OCI-LY1 (cell line): ENCODE measurements at regions not wholly inside any gene's neighbourhood (a gene's known extent, or its start where the extent isn't known, plus 50 kb on each side); places are given as distances from the start of the nearest gene placed in this dataset.

Source experiments
- H2AFZ ChIP-seq: fragments of 200-600 bp; sonication (generic), shearing (Covaris generic); 2 replicates; pipeline ENCODE4 v1.6.0; 2014; ENCODE audit warnings: antibody characterized with exemption, mild to moderate bottlenecking, low read length
- H3F3A ChIP-seq: fragments of 200-600 bp; sonication (generic), shearing (Covaris generic); 2 replicates; pipeline ENCODE4 v1.6.0; 2014; ENCODE audit warnings: mild to moderate bottlenecking, antibody characterized with exemption, low read length, moderate library complexity; ENCODE audit not compliant: insufficient read depth
- H3K27ac ChIP-seq: fragments of 200-600 bp; sonication (generic); 2 replicates; pipeline ENCODE4 v1.5.1; 2014; ENCODE audit warnings: low read length, mixed run types, mild to moderate bottlenecking, low read depth; ENCODE audit not compliant: poor library complexity, severe bottlenecking
- H3K27me3 ChIP-seq: fragments of 200-600 bp; sonication (generic); 2 replicates; pipeline ENCODE4 v1.6.0; 2014; ENCODE audit warnings: antibody characterized with exemption, mild to moderate bottlenecking, low read length, moderate library complexity; ENCODE audit not compliant: insufficient read depth
- H3K36me3 ChIP-seq: fragments of 200-600 bp; sonication (generic); 2 replicates; pipeline ENCODE4 v1.6.1; 2014; ENCODE audit warnings: mild to moderate bottlenecking, antibody characterized with exemption, low read length, moderate library complexity, mixed read lengths; ENCODE audit not compliant: insufficient read depth
- H3K4me1 ChIP-seq: fragments of 200-600 bp; sonication (generic); 2 replicates; pipeline ENCODE4 v1.5.1; 2014; ENCODE audit warnings: mild to moderate bottlenecking, low read length, moderate library complexity; ENCODE audit not compliant: insufficient read depth, severe bottlenecking
- H3K4me2 ChIP-seq: fragments of 200-600 bp; sonication (generic), shearing (Covaris generic); 2 replicates; pipeline ENCODE4 v1.6.1; 2014; ENCODE audit warnings: low read length
- H3K4me3 ChIP-seq: fragments of 200-600 bp; sonication (generic); 2 replicates; pipeline ENCODE4 v1.5.1; 2014; ENCODE audit warnings: low read length, low read depth, mild to moderate bottlenecking, mixed read lengths; ENCODE audit not compliant: poor library complexity, severe bottlenecking
- H3K79me2 ChIP-seq: fragments of 200-600 bp; shearing (Covaris generic); 2 replicates; pipeline ENCODE4 v1.6.1; 2016; ENCODE audit warnings: mixed run types, low read length, mixed read lengths; ENCODE audit not compliant: insufficient read depth
- H3K9ac ChIP-seq: fragments of 200-600 bp; sonication (generic), shearing (Covaris generic); 2 replicates; pipeline ENCODE4 v1.6.1; 2014; ENCODE audit warnings: mild to moderate bottlenecking, low read length, mixed read lengths
- H3K9me2 ChIP-seq: fragments of 200-600 bp; sonication (generic), shearing (Covaris generic); 2 replicates; pipeline ENCODE4 v1.6.1; 2014; ENCODE audit warnings: low read depth, mild to moderate bottlenecking, low read length, mixed read lengths
- H3K9me3 ChIP-seq: fragments of 200-600 bp; shearing (Covaris generic); 2 replicates; pipeline ENCODE4 v1.6.1; 2014; ENCODE audit warnings: low read length, mixed read lengths
- H4K20me1 ChIP-seq: fragments of 200-600 bp; sonication (generic), shearing (Covaris generic); 2 replicates; pipeline ENCODE4 v1.6.0; 2016; ENCODE audit warnings: mild to moderate bottlenecking, low read length; ENCODE audit not compliant: insufficient read depth
- EZH2 ChIP-seq: fragments of 200-600 bp; sonication (generic), shearing (Covaris generic); IDR thresholded peaks from 2 replicates; pipeline ENCODE4 v1.8.0; 2017; ENCODE audit warnings: borderline replicate concordance, mixed run types, mild to moderate bottlenecking, antibody characterized with exemption, low read length, moderate library complexity, mixed read lengths
- TF ChIP-seq, protein P1 (sequence below): fragments of 200-600 bp; sonication (generic), shearing (Covaris generic); IDR thresholded peaks from 2 replicates; pipeline ENCODE4 v1.5.1; 2017; ENCODE audit warnings: mild to moderate bottlenecking, antibody characterized with exemption, low read length, moderate library complexity, mixed read lengths

DNA sequence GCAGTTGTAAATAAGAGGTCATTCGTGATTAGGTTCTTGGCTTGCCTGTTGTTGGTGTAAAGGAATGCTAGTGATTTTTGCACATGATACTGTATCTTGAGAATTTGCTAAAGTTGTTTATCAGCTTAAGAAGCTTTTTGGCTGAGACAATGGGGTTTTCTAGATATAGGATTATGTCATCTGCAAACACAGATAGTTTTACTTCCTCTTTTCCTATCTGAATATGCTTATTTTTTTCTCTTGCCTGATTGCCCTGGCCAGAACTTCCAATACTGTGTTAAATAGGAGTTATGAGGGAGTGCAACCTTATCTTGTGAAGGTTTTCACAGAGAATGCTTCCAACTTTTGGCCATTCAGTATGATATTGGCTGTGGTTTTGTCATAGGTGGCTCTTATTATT lies 576.1 kb upstream of the RGS18 start:
- Histone ChIP-seq H4K20me1 (no peaks in the 10 kb centered on the region), H3K4me2 (no peak overlapping the region), H3K27me3 (no peaks in the 10 kb centered on the region), H3F3A (no peaks in the 10 kb centered on the region), H3K27ac (no peak overlapping the region), H3K4me1 (no peaks in the 10 kb centered on the region), H3K9me3 (no peaks in the 10 kb centered on the region), H3K9me2 (no peaks in the 10 kb centered on the region), H3K79me2 (no peaks in the 10 kb centered on the region), H3K9ac (no peak overlapping the region), H3K4me3 (no peak overlapping the region), H2AFZ (no peak overlapping the region), H3K36me3 (no peaks in the 10 kb centered on the region)
- TF ChIP-seq, protein P1, sequence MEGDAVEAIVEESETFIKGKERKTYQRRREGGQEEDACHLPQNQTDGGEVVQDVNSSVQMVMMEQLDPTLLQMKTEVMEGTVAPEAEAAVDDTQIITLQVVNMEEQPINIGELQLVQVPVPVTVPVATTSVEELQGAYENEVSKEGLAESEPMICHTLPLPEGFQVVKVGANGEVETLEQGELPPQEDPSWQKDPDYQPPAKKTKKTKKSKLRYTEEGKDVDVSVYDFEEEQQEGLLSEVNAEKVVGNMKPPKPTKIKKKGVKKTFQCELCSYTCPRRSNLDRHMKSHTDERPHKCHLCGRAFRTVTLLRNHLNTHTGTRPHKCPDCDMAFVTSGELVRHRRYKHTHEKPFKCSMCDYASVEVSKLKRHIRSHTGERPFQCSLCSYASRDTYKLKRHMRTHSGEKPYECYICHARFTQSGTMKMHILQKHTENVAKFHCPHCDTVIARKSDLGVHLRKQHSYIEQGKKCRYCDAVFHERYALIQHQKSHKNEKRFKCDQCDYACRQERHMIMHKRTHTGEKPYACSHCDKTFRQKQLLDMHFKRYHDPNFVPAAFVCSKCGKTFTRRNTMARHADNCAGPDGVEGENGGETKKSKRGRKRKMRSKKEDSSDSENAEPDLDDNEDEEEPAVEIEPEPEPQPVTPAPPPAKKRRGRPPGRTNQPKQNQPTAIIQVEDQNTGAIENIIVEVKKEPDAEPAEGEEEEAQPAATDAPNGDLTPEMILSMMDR, result no peak
- no peak for TF ChIP-seq EZH2

DNA sequence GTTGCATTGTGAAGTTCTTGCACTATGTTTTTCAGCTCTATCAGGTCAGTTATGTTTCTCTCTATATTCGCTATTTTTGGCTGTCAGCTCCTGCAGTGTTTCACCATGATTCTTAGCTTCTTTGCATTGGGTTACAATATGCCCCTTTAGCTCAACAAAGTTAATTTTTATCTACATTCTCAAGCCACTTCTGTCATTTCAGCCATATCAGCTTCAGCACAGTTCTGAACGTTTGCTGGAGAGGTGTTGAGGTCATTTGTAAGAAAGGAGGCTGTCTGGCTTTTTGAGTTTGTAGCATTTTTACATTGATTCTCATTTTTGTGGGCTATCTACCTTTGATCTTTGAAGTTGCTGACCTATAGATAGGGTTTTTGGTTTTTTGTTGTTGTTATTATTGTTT lies 573.2 kb upstream of the RGS18 start:
- H3K4me3 ChIP-seq, result no peak overlapping the region
- TF ChIP-seq, protein P1, result no peak
- no peak for TF ChIP-seq EZH2
- H3F3A ChIP-seq, result no peaks in the 10 kb centered on the region
- no peak overlapping the region for H3K27ac ChIP-seq
- H3K9me2 ChIP-seq, result no peaks in the 10 kb centered on the region
- H3K4me1 ChIP-seq, result no peaks in the 10 kb centered on the region
- H3K79me2 ChIP-seq, result no peaks in the 10 kb centered on the region
- H3K9me3 ChIP-seq, result no peaks in the 10 kb centered on the region
- no peaks in the 10 kb centered on the region for H4K20me1 ChIP-seq
- no peaks in the 10 kb centered on the region for H3K36me3 ChIP-seq
- H2AFZ ChIP-seq, result no peak overlapping the region
- no peaks in the 10 kb centered on the region for H3K27me3 ChIP-seq
- no peak overlapping the region for H3K9ac ChIP-seq
- H3K4me2 ChIP-seq, result no peak overlapping the region

DNA sequence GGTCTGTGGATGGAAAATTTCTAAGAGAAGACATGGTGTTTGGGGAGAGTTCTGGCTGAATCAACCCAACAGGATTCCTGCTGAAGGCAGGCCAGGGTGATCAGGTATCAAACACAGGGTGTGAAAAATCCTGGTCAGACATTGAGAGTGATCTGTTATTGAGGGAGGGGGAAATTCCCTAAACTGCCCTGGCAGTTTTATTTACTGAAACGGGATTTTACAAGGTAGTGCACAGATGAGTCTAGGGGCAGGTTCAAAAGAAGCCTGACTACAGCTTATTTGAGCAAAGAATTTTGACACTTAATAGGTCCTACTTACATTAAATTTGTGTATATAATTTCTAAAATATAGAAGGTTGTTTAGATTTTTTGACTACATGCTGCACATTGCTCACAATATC lies 569.4 kb upstream of the RGS18 start:
- no peak overlapping the region for H3K4me2 ChIP-seq
- no peaks in the 10 kb centered on the region for H3K27me3 ChIP-seq
- no peak overlapping the region for H3K4me3 ChIP-seq
- no peaks in the 10 kb centered on the region for H3K36me3 ChIP-seq
- no peak overlapping the region for H3K27ac ChIP-seq
- H2AFZ ChIP-seq, result no peak overlapping the region
- H3K9ac ChIP-seq, result no peak overlapping the region
- no peaks in the 10 kb centered on the region for H4K20me1 ChIP-seq
- H3K9me3 ChIP-seq, result no peaks in the 10 kb centered on the region
- H3K79me2 ChIP-seq, result no peaks in the 10 kb centered on the region
- H3K9me2 ChIP-seq, result no peaks in the 10 kb centered on the region
- no peak for TF ChIP-seq EZH2
- TF ChIP-seq, protein P1, result no peak
- no peaks in the 10 kb centered on the region for H3K4me1 ChIP-seq
- H3F3A ChIP-seq, result no peaks in the 10 kb centered on the region
